ENCODE measurements at regions not wholly inside any gene's neighbourhood (a gene's known extent, or its start where the extent isn't known, plus 50 kb on each side); places are given as distances from the start of the nearest gene placed in this dataset.

DNA sequence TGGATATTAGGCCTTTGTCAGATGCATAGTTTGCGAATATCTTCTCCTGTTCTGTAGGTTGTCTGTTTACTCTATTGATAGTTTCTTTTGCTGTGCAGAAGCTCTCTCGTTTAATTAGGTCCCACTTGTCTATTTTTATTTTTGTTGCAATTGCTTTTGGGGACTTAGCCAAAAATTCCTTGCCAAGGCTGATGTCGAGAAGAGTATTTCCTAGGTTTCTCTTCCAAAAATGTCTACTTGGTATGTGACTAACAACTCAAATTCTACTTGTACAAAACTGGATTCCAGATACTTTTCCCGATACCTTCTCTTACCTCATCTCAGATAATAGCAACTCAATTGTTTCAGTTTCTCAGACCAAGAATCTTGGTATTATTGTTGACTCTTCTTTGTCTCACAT is 142.4 kb upstream of the GLRA2 start:
- no peaks in the 10 kb centered on the region for H3K27me3 ChIP-seq (ENCODE audit: insufficient read depth, low read length, poor library complexity)
- H3K79me2 ChIP-seq (ENCODE audit: insufficient read depth, low read length) = no peaks in the 10 kb centered on the region
- no peaks in the 10 kb centered on the region for H3K9me3 ChIP-seq (ENCODE audit: insufficient read depth, low read length, severe bottlenecking)
- ATAC-seq (ENCODE audit: insufficient read depth, low read depth) = no peak
- no peaks in the 10 kb centered on the region for H4K20me1 ChIP-seq (ENCODE audit: insufficient read depth, low read length)
- H2AFZ ChIP-seq (ENCODE audit: low read depth, low read length) = no peak overlapping the region
- no peak overlapping the region for H3K4me3 ChIP-seq (ENCODE audit: low read depth in 1 of 2, low read length in 2 of 2)
- H3K4me1 ChIP-seq (ENCODE audit: insufficient read depth, low read length) = no peaks in the 10 kb centered on the region
- TF ChIP-seq, protein P1, sequence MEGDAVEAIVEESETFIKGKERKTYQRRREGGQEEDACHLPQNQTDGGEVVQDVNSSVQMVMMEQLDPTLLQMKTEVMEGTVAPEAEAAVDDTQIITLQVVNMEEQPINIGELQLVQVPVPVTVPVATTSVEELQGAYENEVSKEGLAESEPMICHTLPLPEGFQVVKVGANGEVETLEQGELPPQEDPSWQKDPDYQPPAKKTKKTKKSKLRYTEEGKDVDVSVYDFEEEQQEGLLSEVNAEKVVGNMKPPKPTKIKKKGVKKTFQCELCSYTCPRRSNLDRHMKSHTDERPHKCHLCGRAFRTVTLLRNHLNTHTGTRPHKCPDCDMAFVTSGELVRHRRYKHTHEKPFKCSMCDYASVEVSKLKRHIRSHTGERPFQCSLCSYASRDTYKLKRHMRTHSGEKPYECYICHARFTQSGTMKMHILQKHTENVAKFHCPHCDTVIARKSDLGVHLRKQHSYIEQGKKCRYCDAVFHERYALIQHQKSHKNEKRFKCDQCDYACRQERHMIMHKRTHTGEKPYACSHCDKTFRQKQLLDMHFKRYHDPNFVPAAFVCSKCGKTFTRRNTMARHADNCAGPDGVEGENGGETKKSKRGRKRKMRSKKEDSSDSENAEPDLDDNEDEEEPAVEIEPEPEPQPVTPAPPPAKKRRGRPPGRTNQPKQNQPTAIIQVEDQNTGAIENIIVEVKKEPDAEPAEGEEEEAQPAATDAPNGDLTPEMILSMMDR (IDR thresholded peaks at IDR 0.05; ENCODE audit: borderline replicate concordance, extremely low read depth, low read length, poor library complexity, severe bottlenecking) = no peak
- TF ChIP-seq EZH2 (IDR thresholded peaks at IDR 0.05; ENCODE audit: borderline replicate concordance, low read depth, low read length, severe bottlenecking) = no peak
- H3K36me3 ChIP-seq (ENCODE audit: insufficient read depth, low read length) = no peaks in the 10 kb centered on the region
- no peak overlapping the region for H3K4me2 ChIP-seq (ENCODE audit: insufficient read depth, low read length)
- no peak overlapping the region for H3K9ac ChIP-seq (ENCODE audit: low read depth, low read length)
- H3K27ac ChIP-seq (ENCODE audit: low read length) = no peak overlapping the region
- no peak for DNase-seq

DNA sequence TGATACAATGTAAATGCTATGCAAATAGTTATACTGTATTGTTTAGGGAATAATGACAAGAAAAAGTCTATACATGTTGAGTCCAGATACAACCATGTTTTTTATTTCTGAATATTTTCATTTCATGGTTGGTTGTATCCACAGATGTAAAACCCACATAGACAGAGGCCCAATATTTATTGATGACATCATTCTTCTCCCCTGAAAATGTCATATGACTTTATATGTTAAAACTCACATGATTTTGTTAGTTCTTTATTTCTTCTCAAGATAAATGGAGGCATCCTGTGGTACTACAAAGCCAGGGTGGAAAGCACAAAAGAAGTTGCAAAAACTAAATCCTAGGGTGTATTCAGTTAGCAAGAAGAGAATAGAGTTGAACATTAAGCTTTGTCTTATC is 149.3 kb upstream of the GLRA2 start:
- no peaks in the 10 kb centered on the region for H4K20me1 ChIP-seq (ENCODE audit: insufficient read depth, low read length)
- H3K4me3 ChIP-seq (ENCODE audit: low read depth in 1 of 2, low read length in 2 of 2) = no peak overlapping the region
- no peak overlapping the region for H3K4me2 ChIP-seq (ENCODE audit: insufficient read depth, low read length)
- H3K36me3 ChIP-seq (ENCODE audit: insufficient read depth, low read length) = no peaks in the 10 kb centered on the region
- H3K27ac ChIP-seq (ENCODE audit: low read length) = no peak overlapping the region
- H2AFZ ChIP-seq (ENCODE audit: low read depth, low read length) = no peak overlapping the region
- no peak overlapping the region for H3K9ac ChIP-seq (ENCODE audit: low read depth, low read length)
- ATAC-seq (ENCODE audit: insufficient read depth, low read depth) (no peak), DNase-seq (no peak)
- H3K9me3 ChIP-seq (ENCODE audit: insufficient read depth, low read length, severe bottlenecking) = no peaks in the 10 kb centered on the region
- no peak for TF ChIP-seq EZH2 (IDR thresholded peaks at IDR 0.05; ENCODE audit: borderline replicate concordance, low read depth, low read length, severe bottlenecking)
- TF ChIP-seq, protein P1 (IDR thresholded peaks at IDR 0.05; ENCODE audit: borderline replicate concordance, extremely low read depth, low read length, poor library complexity, severe bottlenecking) = no peak
- H3K79me2 ChIP-seq (ENCODE audit: insufficient read depth, low read length) = no peaks in the 10 kb centered on the region
- no peaks in the 10 kb centered on the region for H3K4me1 ChIP-seq (ENCODE audit: insufficient read depth, low read length)
- H3K27me3 ChIP-seq (ENCODE audit: insufficient read depth, low read length, poor library complexity) = no peaks in the 10 kb centered on the region

DNA sequence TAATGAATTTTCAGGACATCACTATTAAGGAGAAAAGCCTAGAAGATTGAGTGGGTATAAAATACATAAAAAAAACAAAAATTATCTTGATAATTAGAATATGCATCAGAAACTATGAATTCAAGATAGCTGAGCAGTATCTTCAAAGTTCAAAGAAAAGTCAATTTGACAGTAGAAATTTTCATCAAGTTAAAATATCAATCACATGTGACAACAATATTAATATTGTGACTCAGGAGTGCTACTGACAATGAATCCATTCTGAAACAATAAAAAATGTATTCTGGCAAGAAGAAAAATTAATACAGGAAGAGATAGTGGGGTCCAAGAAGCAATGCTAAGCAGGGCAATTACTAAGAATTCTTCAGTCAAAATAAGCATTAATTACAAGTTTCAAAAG is 151.9 kb upstream of the GLRA2 start:
- H3K4me2 ChIP-seq (ENCODE audit: insufficient read depth, low read length) = no peak overlapping the region
- TF ChIP-seq, protein P1 (IDR thresholded peaks at IDR 0.05; ENCODE audit: borderline replicate concordance, extremely low read depth, low read length, poor library complexity, severe bottlenecking) = no peak
- TF ChIP-seq EZH2 (IDR thresholded peaks at IDR 0.05; ENCODE audit: borderline replicate concordance, low read depth, low read length, severe bottlenecking) = no peak

DNA sequence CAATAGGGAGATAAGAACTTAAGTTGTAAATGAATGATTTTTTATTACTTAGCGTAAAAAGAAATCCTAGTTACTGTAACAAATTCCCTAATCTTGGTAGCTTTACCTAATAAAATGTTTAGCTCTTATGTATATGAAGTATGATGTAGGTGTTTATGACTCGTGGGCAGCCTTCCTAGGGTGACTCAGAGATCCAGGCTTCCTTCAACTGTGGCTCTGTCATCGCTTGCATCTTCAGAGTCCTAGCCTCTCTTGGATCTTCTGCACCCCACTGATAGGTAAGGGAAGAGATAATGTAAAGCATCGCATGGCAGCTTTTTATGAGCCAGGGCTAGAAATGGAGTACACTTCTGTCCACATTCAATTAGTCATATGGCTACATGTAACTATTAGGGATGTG is 165.6 kb upstream of the GLRA2 start:
- TF ChIP-seq EZH2 (IDR thresholded peaks at IDR 0.05; ENCODE audit: borderline replicate concordance, low read depth, low read length, severe bottlenecking) = no peak
- TF ChIP-seq, protein P1 (IDR thresholded peaks at IDR 0.05; ENCODE audit: borderline replicate concordance, extremely low read depth, low read length, poor library complexity, severe bottlenecking) = no peak

More for the DNA sequence above, 151.9 kb upstream of the GLRA2 start:
- Histone ChIP-seq H3K4me1 (ENCODE audit: insufficient read depth, low read length) (no peaks in the 10 kb centered on the region), H3K27ac (ENCODE audit: low read length) (no peak overlapping the region), H3K36me3 (ENCODE audit: insufficient read depth, low read length) (no peaks in the 10 kb centered on the region), H3K79me2 (ENCODE audit: insufficient read depth, low read length) (no peaks in the 10 kb centered on the region), H3K4me3 (ENCODE audit: low read depth in 1 of 2, low read length in 2 of 2) (no peak overlapping the region), H3K9ac (ENCODE audit: low read depth, low read length) (no peak overlapping the region), H4K20me1 (ENCODE audit: insufficient read depth, low read length) (no peaks in the 10 kb centered on the region), H2AFZ (ENCODE audit: low read depth, low read length) (no peak overlapping the region), H3K27me3 (ENCODE audit: insufficient read depth, low read length, poor library complexity) (no peaks in the 10 kb centered on the region), H3K9me3 (ENCODE audit: insufficient read depth, low read length, severe bottlenecking) (no peaks in the 10 kb centered on the region)
- no peak for ATAC-seq (ENCODE audit: insufficient read depth, low read depth)
- no peak for DNase-seq

More for the DNA sequence above, 165.6 kb upstream of the GLRA2 start:
- no peak for DNase-seq
- Histone ChIP-seq H2AFZ (ENCODE audit: low read depth, low read length) (no peak overlapping the region), H3K4me2 (ENCODE audit: insufficient read depth, low read length) (no peak overlapping the region), H3K36me3 (ENCODE audit: insufficient read depth, low read length) (no peaks in the 10 kb centered on the region), H3K79me2 (ENCODE audit: insufficient read depth, low read length) (no peaks in the 10 kb centered on the region), H3K9ac (ENCODE audit: low read depth, low read length) (no peak overlapping the region), H3K4me1 (ENCODE audit: insufficient read depth, low read length) (no peaks in the 10 kb centered on the region), H3K27me3 (ENCODE audit: insufficient read depth, low read length, poor library complexity) (no peaks in the 10 kb centered on the region), H3K9me3 (ENCODE audit: insufficient read depth, low read length, severe bottlenecking) (no peaks in the 10 kb centered on the region), H3K4me3 (ENCODE audit: low read depth in 1 of 2, low read length in 2 of 2) (no peak overlapping the region), H4K20me1 (ENCODE audit: insufficient read depth, low read length) (no peaks in the 10 kb centered on the region), H3K27ac (ENCODE audit: low read length) (no peak overlapping the region)
- ATAC-seq (ENCODE audit: insufficient read depth, low read depth) = no peak
